ENCODE measurements at regions not wholly inside any gene's neighbourhood (a gene's known extent, or its start where the extent isn't known, plus 50 kb on each side); places are given as distances from the start of the nearest gene placed in this dataset.

- Histone ChIP-seq H3K27me3 (replicated peaks in 1 of 4; ENCODE audit: control insufficient read depth in 3 of 4, extremely low read depth in 1 of 4, insufficient read depth in 3 of 4, low read length in 3 of 4) (no peaks in the 10 kb centered on the region), H3K23ac (ENCODE audit: insufficient read length) (no peak overlapping the region), H3K79me1 (ENCODE audit: low read depth, low read length) (no peaks in the 10 kb centered on the region), H3K9me3 (ENCODE audit: insufficient read depth in 2 of 2, low read depth in 1 of 2, low read length in 1 of 2) (no peaks in the 10 kb centered on the region), H3K14ac (ENCODE audit: insufficient read length) (no peak overlapping the region), H3K79me2 (ENCODE audit: control insufficient read depth in 1 of 2, insufficient read depth in 2 of 2, low read length in 2 of 2) (no peaks in the 10 kb centered on the region), H4K8ac (ENCODE audit: extremely low read depth, insufficient read depth, low read length) (no peak overlapping the region), H3K4ac (replicated peaks; ENCODE audit: insufficient read length, low read depth, low read length) (no peak overlapping the region), H3K4me1 (replicated peaks in 1 of 4; ENCODE audit: control insufficient read depth in 3 of 4, insufficient read depth in 4 of 4, low read length in 3 of 4) (peaks cover 0 to 3% (median 0%) of the 10 kb centered on the region in 4 experiments; a peak in 1 of 7 replicates), H2BK5ac (ENCODE audit: low read depth, low read length) (no peak overlapping the region), H2BK15ac (ENCODE audit: low read length) (no peak overlapping the region), H2BK120ac (replicated peaks; ENCODE audit: low read depth, low read length) (no peak overlapping the region), H3K9ac (replicated peaks in 1 of 4; ENCODE audit: extremely low read depth in 1 of 4, low read depth in 3 of 4, low read length in 3 of 4) (no peak overlapping the region), H2BK20ac (ENCODE audit: low read length) (no peak overlapping the region), H3K4me2 (ENCODE audit: insufficient read depth in 1 of 2, low read depth in 2 of 2, low read length in 2 of 2) (no peak overlapping the region), H2AK5ac (ENCODE audit: low read depth, low read length) (no peak overlapping the region), H3K23me2 (ENCODE audit: low read depth, low read length) (no peaks in the 10 kb centered on the region), H2BK12ac (ENCODE audit: low read depth, low read length) (no peak overlapping the region), H4K20me1 (replicated peaks in 1 of 2; ENCODE audit: control insufficient read depth in 1 of 2, insufficient read depth in 2 of 2, low read length in 2 of 2) (no peaks in the 10 kb centered on the region), H3K36me3 (ENCODE audit: control insufficient read depth in 2 of 4, insufficient read depth in 4 of 4, low read length in 3 of 4) (no peaks in the 10 kb centered on the region), H2AFZ (ENCODE audit: low read length) (no peak overlapping the region), H4K5ac (ENCODE audit: insufficient read length, low read depth, low read length) (no peak overlapping the region), H4K91ac (replicated peaks; ENCODE audit: insufficient read length, low read length) (no peak overlapping the region), H3K4me3 (ENCODE audit: extremely low read depth in 1 of 4, insufficient read depth in 2 of 4, low read depth in 3 of 4, low read length in 4 of 4) (no peak overlapping the region), H3K56ac (replicated peaks; ENCODE audit: insufficient read length, low read depth, low read length) (no peak overlapping the region), H3K18ac (ENCODE audit: extremely low read depth, low read length) (no peak overlapping the region), H3K27ac (ENCODE audit: low read depth, low read length) (no peak overlapping the region)
- ChIA-PET CTCF (ENCODE audit: partially characterized antibody) (interaction anchor here (0.8 kb wide), 1 partner anchor 22 kb away, joined by 4 read pairs; no protein-coding TSS in a partner anchor), POLR2A (ENCODE audit: partially characterized antibody) (no interaction called here)
- FAIRE-seq (no peak), DNase-seq (ENCODE audit: low read depth in 1 of 2, low spot score in 2 of 2) (no peak)
- TF ChIP-seq KDM5A (IDR thresholded peaks at IDR 0.05; ENCODE audit: low read length) (no peak), CHD1 (IDR thresholded peaks at IDR 0.05; ENCODE audit: low read depth, low read length) (no peak), TBP (IDR thresholded peaks at IDR 0.05; ENCODE audit: low read depth, low read length) (no peak), SUZ12 (IDR thresholded peaks at IDR 0.05; ENCODE audit: low read length) (no peak), PHF8 (conservative IDR thresholded peaks at IDR 0.05; ENCODE audit: low read depth, low read length) (no peak), USF2 (IDR thresholded peaks at IDR 0.05; ENCODE audit: low read length) (no peak), RNF2 (IDR thresholded peaks at IDR 0.05; ENCODE audit: borderline replicate concordance, low read depth, low read length, missing control alignments, poor library complexity, severe bottlenecking) (no peak), SRF (IDR thresholded peaks at IDR 0.05; ENCODE audit: low read depth, low read length) (no peak), RBBP5 (IDR thresholded peaks at IDR 0.05; ENCODE audit: borderline replicate concordance, low read depth, low read length) (no peak), SIN3A (conservative IDR thresholded peaks at IDR 0.05 in 1 of 2, IDR thresholded peaks at IDR 0.05 in 1 of 2; ENCODE audit: low read depth in 1 of 2, low read length in 2 of 2) (no peak), HDAC2 (IDR thresholded peaks at IDR 0.05; ENCODE audit: borderline replicate concordance in 1 of 2, low read depth in 2 of 2, low read length in 2 of 2) (no peak), CEBPB (IDR thresholded peaks at IDR 0.05; ENCODE audit: low read depth, low read length) (no peak)
- WGBS, 2 experiments (ENCODE audit: extremely low coverage in 1 of 2, insufficient coverage in 1 of 2, insufficient read length in 1 of 2, insufficient replicate concordance in 2 of 2, low coverage in 1 of 2, low lambda C conversion rate in 2 of 2, missing lambda C conversion rate in 1 of 2) = 86% methylated on average over 3 of the region's 3 CpGs; no CpG with 5 or more reads in 1 of the 2 experiments
Observed at GRCh38 chr7:145735061-145735460, 381.5 kb upstream of the CNTNAP2 start.
